ENCODE measurements at regions not wholly inside any gene's neighbourhood (a gene's known extent, or its start where the extent isn't known, plus 50 kb on each side); places are given as distances from the start of the nearest gene placed in this dataset.

- no peak for FAIRE-seq
- no peaks in the 10 kb centered on the region for H3K36me3 ChIP-seq (ENCODE audit: insufficient read depth, low read length)
- no peak overlapping the region for H3K4me3 Mint-ChIP-seq (ENCODE audit: unreplicated experiment)
- H3K36me3 Mint-ChIP-seq (ENCODE audit: low read depth, unreplicated experiment), result peaks cover 3% of the 10 kb centered on the region
- peaks cover 50% of the 10 kb centered on the region for H3K27me3 Mint-ChIP-seq (ENCODE audit: low read depth, unreplicated experiment)
- no peaks in the 10 kb centered on the region for H3K9me3 Mint-ChIP-seq (ENCODE audit: unreplicated experiment)
- no peak overlapping the region for H3K9ac ChIP-seq (ENCODE audit: low read length)
- no peak overlapping the region for H3K27ac ChIP-seq (ENCODE audit: low read depth, low read length)
- no peak overlapping the region for H3K27ac Mint-ChIP-seq (ENCODE audit: unreplicated experiment)
- peaks cover 5% of the 10 kb centered on the region for H3K4me1 Mint-ChIP-seq (ENCODE audit: low read depth, unreplicated experiment)
- H3K4me2 ChIP-seq (ENCODE audit: low read length), result no peak overlapping the region
- DNase-seq (ENCODE audit: low read depth), result no peak
- H3K9me3 ChIP-seq (ENCODE audit: insufficient read depth, low read depth, low read length), result no peaks in the 10 kb centered on the region
- TF ChIP-seq EZH2 (IDR thresholded peaks at IDR 0.05; ENCODE audit: insufficient read depth, low read length) (no peak), CTCF (IDR thresholded peaks at IDR 0.05; ENCODE audit: insufficient read depth, low read depth, low read length) (no peak)
- H3K79me2 ChIP-seq (ENCODE audit: insufficient read depth, low read length), result no peaks in the 10 kb centered on the region
- H2AFZ ChIP-seq (ENCODE audit: low read depth, low read length), result no peak overlapping the region
- H3K4me3 ChIP-seq (ENCODE audit: insufficient read depth, low read depth, low read length), result no peak overlapping the region
- peaks cover 2% of the 10 kb centered on the region for H3K27me3 ChIP-seq (ENCODE audit: insufficient read depth, low read length)
- H3K4me1 ChIP-seq (ENCODE audit: insufficient read depth, low read length), result peaks cover 2% of the 10 kb centered on the region
- H4K20me1 ChIP-seq (ENCODE audit: insufficient read depth, low read length), result no peaks in the 10 kb centered on the region
These were observed 110.6 kb downstream of the XCL2 start for GRCh38 chr1:168433238-168433637.

DNA sequence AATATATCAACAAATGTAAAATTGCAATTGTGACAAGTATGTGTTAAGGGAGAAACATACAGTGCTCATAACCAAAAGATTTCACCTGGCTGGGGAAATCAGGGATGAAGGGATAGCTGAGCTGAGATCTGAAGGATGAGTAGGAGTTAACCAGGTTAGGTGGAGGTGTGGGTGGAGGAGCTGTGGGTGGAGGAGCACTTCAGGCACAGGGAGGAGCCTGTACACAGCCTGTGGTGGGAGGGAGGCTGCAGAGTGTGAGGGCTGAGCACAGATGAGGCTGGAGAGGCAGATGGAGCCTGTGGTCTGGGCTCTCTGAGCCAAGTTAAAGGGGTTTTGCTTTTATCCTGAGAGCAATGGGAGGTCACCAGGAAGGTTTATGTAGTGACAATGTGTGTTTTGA, 111.9 kb downstream of the XCL2 start:
- no peak overlapping the region for H3K27ac ChIP-seq (ENCODE audit: low read depth, low read length)

More for the DNA sequence above, 111.9 kb downstream of the XCL2 start:
- Histone ChIP-seq H3K4me3 (ENCODE audit: insufficient read depth, low read depth, low read length) (no peak overlapping the region), H2AFZ (ENCODE audit: low read depth, low read length) (no peak overlapping the region), H3K9ac (ENCODE audit: low read length) (no peak overlapping the region), H3K4me1 (ENCODE audit: insufficient read depth, low read length) (peaks cover 4% of the 10 kb centered on the region), H3K79me2 (ENCODE audit: insufficient read depth, low read length) (no peaks in the 10 kb centered on the region), H4K20me1 (ENCODE audit: insufficient read depth, low read length) (no peaks in the 10 kb centered on the region), H3K27me3 (ENCODE audit: insufficient read depth, low read length) (no peaks in the 10 kb centered on the region), H3K9me3 (ENCODE audit: insufficient read depth, low read depth, low read length) (no peaks in the 10 kb centered on the region), H3K4me2 (ENCODE audit: low read length) (no peak overlapping the region), H3K36me3 (ENCODE audit: insufficient read depth, low read length) (no peaks in the 10 kb centered on the region)
- H3K27ac Mint-ChIP-seq (ENCODE audit: unreplicated experiment), result no peak overlapping the region
- H3K36me3 Mint-ChIP-seq (ENCODE audit: low read depth, unreplicated experiment), result peaks cover 3% of the 10 kb centered on the region
- no peak overlapping the region for H3K4me3 Mint-ChIP-seq (ENCODE audit: unreplicated experiment)
- H3K4me1 Mint-ChIP-seq (ENCODE audit: low read depth, unreplicated experiment), result peaks cover 12% of the 10 kb centered on the region
- peaks cover 37% of the 10 kb centered on the region for H3K27me3 Mint-ChIP-seq (ENCODE audit: low read depth, unreplicated experiment)
- DNase-seq (ENCODE audit: low read depth) (no peak), FAIRE-seq (no peak)
- TF ChIP-seq CTCF (IDR thresholded peaks at IDR 0.05; ENCODE audit: insufficient read depth, low read depth, low read length) (no peak), EZH2 (IDR thresholded peaks at IDR 0.05; ENCODE audit: insufficient read depth, low read length) (no peak)
- H3K9me3 Mint-ChIP-seq (ENCODE audit: unreplicated experiment), result no peaks in the 10 kb centered on the region
